Neural crest cell (in vitro differentiated cells): ENCODE measurements at regions not wholly inside any gene's neighbourhood (a gene's known extent, or its start where the extent isn't known, plus 50 kb on each side); places are given as distances from the start of the nearest gene placed in this dataset.

Experiments used
- DNase-seq: peaks from one replicate; pipeline ENCODE4 v3.0.0; 2021; ENCODE audit warnings: low read depth, mixed read lengths, low spot score
- H3K27ac Mint-ChIP-seq: one replicate; pipeline ENCODE4 v1.8.0; 2021; ENCODE audit warnings: mild to moderate bottlenecking, mixed read lengths; ENCODE audit not compliant: unreplicated experiment
- H3K27me3 Mint-ChIP-seq: 2 replicates; pipeline ENCODE4 v1.8.0; 2021; ENCODE audit warnings: low read depth, mild to moderate bottlenecking, mixed read lengths
- H3K36me3 Mint-ChIP-seq: 2 replicates; pipeline ENCODE4 v1.8.0; 2021; ENCODE audit warnings: low read depth, mild to moderate bottlenecking, mixed read lengths
- H3K4me1 Mint-ChIP-seq: 2 replicates; pipeline ENCODE4 v1.8.0; 2021; ENCODE audit warnings: mixed read lengths
- H3K4me3 Mint-ChIP-seq: one replicate; pipeline ENCODE4 v1.8.0; 2021; ENCODE audit warnings: mild to moderate bottlenecking, mixed read lengths
- H3K9me3 Mint-ChIP-seq: 2 replicates; pipeline ENCODE4 v1.8.0; 2021; ENCODE audit warnings: mixed read lengths
- CTCF ChIP-seq: fragments of 200-600 bp; sonication (generic); conservative IDR thresholded peaks from 2 replicates; pipeline ENCODE4 v1.5.0; 2021; ENCODE audit warnings: antibody characterized with exemption, mild to moderate bottlenecking

GRCh38 chr1:87250336-87250735 lies 78.3 kb upstream of the LMO4 start:
- Mint-ChIP-seq H3K27ac (no peak overlapping the region), H3K27me3 (no peaks in the 10 kb centered on the region), H3K9me3 (peaks cover 12% of the 10 kb centered on the region), H3K4me3 (no peak overlapping the region), H3K36me3 (peaks cover 8% of the 10 kb centered on the region), H3K4me1 (peaks cover 6% of the 10 kb centered on the region)
- no peak for TF ChIP-seq CTCF
- DNase-seq: no peak

- Mint-ChIP-seq H3K36me3 (peaks cover 13% of the 10 kb centered on the region), H3K27ac (no peak overlapping the region), H3K4me1 (peaks cover 6% of the 10 kb centered on the region), H3K9me3 (peaks cover 19% of the 10 kb centered on the region), H3K4me3 (no peak overlapping the region), H3K27me3 (no peaks in the 10 kb centered on the region)
- no peak for DNase-seq
- no peak for TF ChIP-seq CTCF
Measured at GRCh38 chr1:87252406-87252805, 76.3 kb upstream of the LMO4 start.

GRCh38 chr1:87262688-87263087 lies 66.0 kb upstream of the LMO4 start:
- H3K4me1 Mint-ChIP-seq: no peaks in the 10 kb centered on the region
- H3K27me3 Mint-ChIP-seq: no peaks in the 10 kb centered on the region
- H3K9me3 Mint-ChIP-seq: peaks cover 7% of the 10 kb centered on the region
- H3K27ac Mint-ChIP-seq: no peak overlapping the region
- H3K36me3 Mint-ChIP-seq: peaks cover 5% of the 10 kb centered on the region
- DNase-seq: no peak
- no peak for TF ChIP-seq CTCF
- H3K4me3 Mint-ChIP-seq: no peak overlapping the region

GRCh38 chr1:87263281-87263680 lies 65.4 kb upstream of the LMO4 start:
- Mint-ChIP-seq H3K4me3 (no peak overlapping the region), H3K9me3 (peaks cover 5% of the 10 kb centered on the region), H3K27me3 (no peaks in the 10 kb centered on the region), H3K36me3 (peaks cover 3% of the 10 kb centered on the region), H3K27ac (no peak overlapping the region), H3K4me1 (no peaks in the 10 kb centered on the region)
- no peak for TF ChIP-seq CTCF
- no peak for DNase-seq

- peaks cover 3% of the 10 kb centered on the region for H3K36me3 Mint-ChIP-seq
- TF ChIP-seq CTCF: no peak
- H3K9me3 Mint-ChIP-seq: peaks cover 4% of the 10 kb centered on the region
- H3K4me3 Mint-ChIP-seq: no peak overlapping the region
- H3K4me1 Mint-ChIP-seq: no peaks in the 10 kb centered on the region
- H3K27ac Mint-ChIP-seq: no peak overlapping the region
- DNase-seq: no peak
- H3K27me3 Mint-ChIP-seq: no peaks in the 10 kb centered on the region
Measured at GRCh38 chr1:87263785-87264184, 64.9 kb upstream of the LMO4 start.

GRCh38 chr1:87264976-87265375 lies 63.7 kb upstream of the LMO4 start:
- Mint-ChIP-seq H3K4me3 (no peak overlapping the region), H3K4me1 (no peaks in the 10 kb centered on the region), H3K9me3 (peaks cover 3% of the 10 kb centered on the region), H3K27ac (no peak overlapping the region), H3K27me3 (no peaks in the 10 kb centered on the region), H3K36me3 (no peaks in the 10 kb centered on the region)
- no peak for DNase-seq
- TF ChIP-seq CTCF: no peak
